NB4 (cell line): ENCODE measurements at regions not wholly inside any gene's neighbourhood (a gene's known extent, or its start where the extent isn't known, plus 50 kb on each side); places are given as distances from the start of the nearest gene placed in this dataset.
"Not testable (repeated sequence)": the region's sequence is repeated elsewhere in the genome, so short reads cannot be mapped to it uniquely, and the experiment has no call there.

ENCODE experiments used
- DNase-seq: peaks from one replicate; pipeline ENCODE4 v3.0.0; 2010; ENCODE audit warnings: low read depth
- H3K4me3 ChIP-seq: one replicate; pipeline ENCODE4 v1.5.1; 2011; ENCODE audit warnings: mild to moderate bottlenecking, low read depth, low read length, moderate library complexity
- MYC ChIP-seq: IDR thresholded peaks from 2 replicates; pipeline ENCODE4 v1.6.1; 2011; ENCODE audit warnings: low read depth, low read length
- POLR2A ChIP-seq: IDR thresholded peaks from 2 replicates; pipeline ENCODE4 v1.6.1; 2011; ENCODE audit warnings: mild to moderate bottlenecking; ENCODE audit not compliant: insufficient read length; ENCODE audit errors: extremely low read depth
- TF ChIP-seq, protein P1 (sequence below): IDR thresholded peaks from one replicate; pipeline ENCODE4 v1.5.1; 2012; ENCODE audit warnings: low read depth, low read length
- TF ChIP-seq, protein P2 (sequence below): IDR thresholded peaks from 2 replicates; pipeline ENCODE4 v1.6.1; 2011; ENCODE audit warnings: low read depth, low read length

DNA sequence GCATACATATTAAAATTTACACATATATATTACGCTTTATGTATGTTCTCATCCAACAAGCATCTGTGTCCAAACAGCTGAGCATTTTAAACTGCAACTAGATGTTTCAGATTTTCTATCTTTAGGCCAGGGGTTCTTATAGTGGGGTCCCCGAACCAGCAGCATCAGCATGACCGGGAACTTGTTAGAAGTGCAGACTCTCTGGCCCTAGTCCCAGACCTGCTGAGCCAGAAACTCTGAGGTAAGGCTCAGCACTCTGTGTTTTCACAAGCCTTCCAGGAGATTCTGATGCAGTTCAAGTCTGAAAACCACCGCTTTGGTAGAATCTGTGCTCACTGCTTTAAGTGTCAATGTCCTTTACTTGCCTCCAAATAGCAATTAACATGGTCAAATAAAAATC lies 266.2 kb upstream of the CASK start:
- TF ChIP-seq, protein P1, sequence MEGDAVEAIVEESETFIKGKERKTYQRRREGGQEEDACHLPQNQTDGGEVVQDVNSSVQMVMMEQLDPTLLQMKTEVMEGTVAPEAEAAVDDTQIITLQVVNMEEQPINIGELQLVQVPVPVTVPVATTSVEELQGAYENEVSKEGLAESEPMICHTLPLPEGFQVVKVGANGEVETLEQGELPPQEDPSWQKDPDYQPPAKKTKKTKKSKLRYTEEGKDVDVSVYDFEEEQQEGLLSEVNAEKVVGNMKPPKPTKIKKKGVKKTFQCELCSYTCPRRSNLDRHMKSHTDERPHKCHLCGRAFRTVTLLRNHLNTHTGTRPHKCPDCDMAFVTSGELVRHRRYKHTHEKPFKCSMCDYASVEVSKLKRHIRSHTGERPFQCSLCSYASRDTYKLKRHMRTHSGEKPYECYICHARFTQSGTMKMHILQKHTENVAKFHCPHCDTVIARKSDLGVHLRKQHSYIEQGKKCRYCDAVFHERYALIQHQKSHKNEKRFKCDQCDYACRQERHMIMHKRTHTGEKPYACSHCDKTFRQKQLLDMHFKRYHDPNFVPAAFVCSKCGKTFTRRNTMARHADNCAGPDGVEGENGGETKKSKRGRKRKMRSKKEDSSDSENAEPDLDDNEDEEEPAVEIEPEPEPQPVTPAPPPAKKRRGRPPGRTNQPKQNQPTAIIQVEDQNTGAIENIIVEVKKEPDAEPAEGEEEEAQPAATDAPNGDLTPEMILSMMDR: no peak
- TF ChIP-seq, protein P2, sequence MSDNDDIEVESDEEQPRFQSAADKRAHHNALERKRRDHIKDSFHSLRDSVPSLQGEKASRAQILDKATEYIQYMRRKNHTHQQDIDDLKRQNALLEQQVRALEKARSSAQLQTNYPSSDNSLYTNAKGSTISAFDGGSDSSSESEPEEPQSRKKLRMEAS: no peak
- no peak for TF ChIP-seq MYC
- no peak for TF ChIP-seq POLR2A
- no peak for DNase-seq
- H3K4me3 ChIP-seq: no peak overlapping the region

DNA sequence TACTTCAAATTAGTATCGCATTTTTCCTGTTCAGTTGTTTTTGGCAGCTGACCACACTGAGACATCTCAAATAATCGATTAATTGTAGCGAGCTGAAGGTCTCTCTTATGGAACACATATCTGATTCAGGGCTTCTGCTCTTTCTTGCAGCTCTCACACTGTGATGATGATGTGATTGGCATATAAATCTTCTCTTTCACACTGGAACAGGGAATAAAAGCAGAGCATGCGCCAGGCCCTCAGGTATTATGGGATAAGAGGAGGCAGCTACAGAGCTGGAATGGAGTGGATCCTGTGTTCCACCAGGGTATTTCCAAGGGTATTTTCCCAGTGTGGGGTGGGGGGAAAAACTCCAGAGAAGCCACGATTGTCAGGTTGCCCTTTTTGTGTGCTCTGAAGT lies 265.4 kb upstream of the CASK start:
- H3K4me3 ChIP-seq: no peak overlapping the region
- DNase-seq: no peak
- TF ChIP-seq MYC (no peak), POLR2A (no peak)
- TF ChIP-seq, protein P1: no peak
- TF ChIP-seq, protein P2: no peak

DNA sequence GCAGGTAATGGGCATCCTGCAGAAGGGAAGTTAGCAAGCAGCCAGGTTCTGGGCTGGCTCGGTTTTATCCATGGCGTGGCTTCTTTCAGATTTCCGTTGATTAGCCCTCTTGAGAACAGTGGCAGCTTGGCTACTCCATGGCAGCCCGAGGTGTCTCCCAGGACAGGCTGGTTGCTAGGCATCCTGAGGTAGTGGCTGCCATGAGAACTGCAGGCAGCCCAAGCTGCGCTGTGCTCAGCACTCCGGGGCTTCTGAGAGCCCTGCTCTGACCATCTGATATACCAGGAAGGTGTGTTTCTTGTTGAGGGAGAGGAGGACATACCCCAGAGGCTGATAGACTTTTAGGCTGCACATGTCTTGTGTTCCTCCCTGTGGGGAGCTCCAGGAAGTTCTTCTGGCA lies 253.4 kb upstream of the CASK start:
- DNase-seq: no peak
- TF ChIP-seq POLR2A (no peak), MYC (no peak)
- TF ChIP-seq, protein P1: no peak
- TF ChIP-seq, protein P2: no peak
- no peak overlapping the region for H3K4me3 ChIP-seq

DNA sequence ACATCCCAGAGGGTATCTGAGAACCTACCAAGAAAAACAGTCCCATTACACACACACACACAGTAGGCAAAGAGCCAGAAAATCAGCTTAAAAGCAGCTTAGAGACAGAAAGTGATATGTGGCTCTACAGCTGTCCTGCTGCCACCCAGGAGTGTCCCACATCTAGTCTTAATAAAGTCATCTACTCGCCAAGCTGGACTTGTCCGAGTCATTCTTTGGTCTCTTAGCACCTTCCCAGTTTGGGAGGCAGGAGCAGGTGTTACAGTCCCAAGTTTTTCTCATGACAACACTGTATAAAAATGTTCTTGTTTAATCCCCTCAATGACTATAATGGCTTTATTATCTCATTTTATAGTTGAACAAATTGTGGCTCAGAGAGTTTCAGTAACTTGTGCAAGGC lies 252.5 kb upstream of the CASK start:
- no peak for DNase-seq
- no peak for TF ChIP-seq MYC
- TF ChIP-seq POLR2A: no peak
- TF ChIP-seq, protein P1: no peak
- TF ChIP-seq, protein P2: no peak
- H3K4me3 ChIP-seq: no peak overlapping the region

DNA sequence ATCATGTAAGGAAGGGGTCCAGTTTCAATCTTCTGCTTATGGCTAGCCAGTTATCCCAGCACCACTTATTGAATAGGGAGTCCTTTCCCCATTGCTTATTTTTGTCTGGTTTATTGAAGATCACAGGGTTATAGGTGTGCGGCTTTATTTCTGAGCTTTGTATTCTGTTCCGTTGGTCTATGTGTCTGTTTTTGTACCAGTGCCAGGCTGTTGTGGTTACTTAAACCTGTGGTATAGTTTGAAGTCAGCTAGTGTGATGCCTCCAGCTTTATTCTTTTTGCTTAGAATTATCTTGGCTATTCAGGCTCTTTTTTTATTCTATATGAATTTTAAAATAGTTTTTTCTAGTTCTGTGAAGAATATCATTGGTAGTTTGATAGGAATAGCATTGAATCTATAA lies 234.6 kb upstream of the CASK start:
- not testable (repeated sequence) for DNase-seq, H3K4me3 ChIP-seq

DNA sequence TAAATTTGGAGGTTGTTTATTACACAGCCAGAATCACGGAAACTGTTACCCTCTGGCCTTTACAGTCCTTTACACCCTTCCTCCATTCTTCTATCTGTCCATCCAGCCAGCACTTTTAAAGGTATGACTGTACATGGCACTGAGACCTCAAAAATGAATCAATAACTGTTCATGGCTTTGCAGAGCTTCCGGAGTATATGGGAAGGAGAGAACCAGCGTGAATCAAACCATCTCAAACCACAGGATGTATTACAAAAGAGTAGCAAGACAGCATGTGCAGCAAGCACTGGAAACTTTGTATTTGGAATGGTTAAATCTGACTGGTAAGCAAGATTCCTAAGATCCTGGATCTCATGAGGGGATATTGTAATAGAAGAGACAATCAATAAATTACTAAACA lies 228.5 kb upstream of the CASK start:
- no peak overlapping the region for H3K4me3 ChIP-seq
- TF ChIP-seq, protein P1: no peak
- TF ChIP-seq POLR2A (no peak), MYC (peak; percentile 55)
- TF ChIP-seq, protein P2: peak; percentile 62
- DNase-seq: peak; percentile 48
